ENCODE measurements at regions not wholly inside any gene's neighbourhood (a gene's known extent, or its start where the extent isn't known, plus 50 kb on each side); places are given as distances from the start of the nearest gene placed in this dataset.

- DNase-seq = no peak
These were observed 224.6 kb upstream of the RAB6C start for GRCh38 chr2:129754831-129755230.

GRCh38 chr2:129755786-129756185, 223.7 kb upstream of the RAB6C start:
- no peak for DNase-seq

- DNase-seq = no peak
These were observed 223.2 kb upstream of the RAB6C start for GRCh38 chr2:129756276-129756675.

GRCh38 chr2:129757366-129757914, 222.0 kb upstream of the RAB6C start:
- no peak for DNase-seq

GRCh38 chr2:129757915-129758783, 221.3 kb upstream of the RAB6C start:
- no peak for DNase-seq

GRCh38 chr2:129758784-129759471, 220.5 kb upstream of the RAB6C start:
- no peak for DNase-seq

- no peak for DNase-seq
These were observed 219.9 kb upstream of the RAB6C start for GRCh38 chr2:129759472-129760010.

GRCh38 chr2:129760669-129761068, 218.8 kb upstream of the RAB6C start:
- DNase-seq = no peak

- no peak for DNase-seq
These were observed 217.9 kb upstream of the RAB6C start for GRCh38 chr2:129761569-129762021.

- DNase-seq = no peak
These were observed 216.9 kb upstream of the RAB6C start for GRCh38 chr2:129762386-129763189.

GRCh38 chr2:129763190-129763846, 216.1 kb upstream of the RAB6C start:
- no peak for DNase-seq

GRCh38 chr2:129763966-129764365, 215.5 kb upstream of the RAB6C start:
- DNase-seq = no peak

GRCh38 chr2:129764376-129765325, 214.8 kb upstream of the RAB6C start:
- DNase-seq = no peak

GRCh38 chr2:129765326-129765677, 214.2 kb upstream of the RAB6C start:
- DNase-seq = no peak

GRCh38 chr2:129765678-129766351, 213.7 kb upstream of the RAB6C start:
- no peak for DNase-seq

GRCh38 chr2:129766374-129766993, 213.0 kb upstream of the RAB6C start:
- DNase-seq = no peak

- DNase-seq = no peak
These were observed 212.0 kb upstream of the RAB6C start for GRCh38 chr2:129767346-129768035.

- DNase-seq = no peak
These were observed 211.5 kb upstream of the RAB6C start for GRCh38 chr2:129768036-129768386.

- DNase-seq = no peak
These were observed 210.8 kb upstream of the RAB6C start for GRCh38 chr2:129768485-129769184.

All from EL (cell line).